OCI-LY1 (cell line): ENCODE measurements at regions not wholly inside any gene's neighbourhood (a gene's known extent, or its start where the extent isn't known, plus 50 kb on each side); places are given as distances from the start of the nearest gene placed in this dataset.

Experiments used
- CTCF ChIP-seq: fragments of 200-600 bp; sonication (generic), shearing (Covaris generic); IDR thresholded peaks from 2 replicates; pipeline ENCODE4 v1.5.1; 2017; ENCODE audit warnings: mild to moderate bottlenecking, antibody characterized with exemption, low read length, moderate library complexity, mixed read lengths
- EZH2 ChIP-seq: fragments of 200-600 bp; sonication (generic), shearing (Covaris generic); IDR thresholded peaks from 2 replicates; pipeline ENCODE4 v1.8.0; 2017; ENCODE audit warnings: borderline replicate concordance, mixed run types, mild to moderate bottlenecking, antibody characterized with exemption, low read length, moderate library complexity, mixed read lengths

- TF ChIP-seq CTCF, result no peak
- TF ChIP-seq EZH2, result no peak
Observed at GRCh38 chr11:122242731-122243130, 126.7 kb upstream of the BLID start.
